SKM-1 (cell line): ENCODE measurements at regions not wholly inside any gene's neighbourhood (a gene's known extent, or its start where the extent isn't known, plus 50 kb on each side); places are given as distances from the start of the nearest gene placed in this dataset.

ENCODE experiments used
- DNase-seq: peaks from one replicate; lab custom pipeline; 2025; ENCODE audit not compliant: unreplicated experiment; lab: John Stamatoyannopoulos, UW

DNA sequence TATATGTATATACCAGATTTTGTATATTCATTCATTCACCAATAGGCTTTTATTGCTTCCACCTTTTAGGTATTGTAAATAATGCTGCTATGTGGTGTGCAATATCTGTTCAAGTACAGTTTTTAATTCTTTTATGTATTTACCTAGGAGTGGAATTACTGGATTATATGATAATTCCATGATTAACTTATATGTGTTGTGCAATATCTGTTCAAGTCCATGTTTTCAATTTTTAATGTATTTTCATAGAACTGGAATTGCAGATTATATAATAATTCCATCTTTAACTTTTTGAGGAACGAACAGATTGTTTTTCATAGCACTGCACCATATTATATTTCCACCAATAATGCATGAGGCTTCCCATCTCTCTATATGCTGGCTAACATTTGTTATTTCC lies 50.6 kb upstream of the L3MBTL4 start:
- DNase-seq: no peak

DNA sequence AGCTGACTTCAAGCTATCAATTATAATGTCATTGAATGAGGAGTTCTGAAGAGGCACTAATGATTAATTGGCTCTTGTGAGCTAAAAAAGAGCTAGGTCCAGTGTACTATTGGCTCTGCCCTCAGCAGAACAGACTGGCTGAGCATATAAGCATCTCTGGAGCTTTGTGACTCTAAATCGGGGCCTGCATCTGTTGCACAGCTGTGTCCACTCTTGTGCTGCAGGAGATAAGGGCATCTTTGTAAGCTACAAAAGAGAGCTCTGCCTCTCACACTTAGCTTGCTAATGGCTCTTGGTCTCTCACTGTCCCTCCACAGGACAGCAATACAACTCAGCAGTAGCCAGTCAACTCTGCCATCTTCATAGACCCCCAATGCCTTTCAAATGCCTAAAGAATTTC lies 61.5 kb upstream of the L3MBTL4 start:
- DNase-seq: no peak

DNA sequence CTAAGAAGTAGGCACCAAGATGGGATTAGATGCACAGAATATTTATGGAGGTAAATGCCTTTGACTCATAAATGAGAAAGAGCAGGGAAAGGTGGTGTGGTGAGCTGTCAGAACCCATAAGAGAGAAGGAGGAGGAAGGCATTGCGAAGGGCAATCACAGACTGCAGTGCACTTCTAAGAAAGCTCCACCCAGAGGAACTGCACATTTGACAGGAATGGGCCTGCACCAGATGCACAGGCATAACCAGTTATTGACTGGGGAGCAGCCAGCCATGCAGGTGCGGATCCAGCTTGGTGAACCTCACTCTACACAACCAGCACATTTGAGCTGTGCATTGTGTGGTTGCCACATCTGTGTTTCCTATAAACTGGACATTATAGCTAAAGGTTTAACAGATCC lies 62.2 kb upstream of the L3MBTL4 start:
- no peak for DNase-seq

DNA sequence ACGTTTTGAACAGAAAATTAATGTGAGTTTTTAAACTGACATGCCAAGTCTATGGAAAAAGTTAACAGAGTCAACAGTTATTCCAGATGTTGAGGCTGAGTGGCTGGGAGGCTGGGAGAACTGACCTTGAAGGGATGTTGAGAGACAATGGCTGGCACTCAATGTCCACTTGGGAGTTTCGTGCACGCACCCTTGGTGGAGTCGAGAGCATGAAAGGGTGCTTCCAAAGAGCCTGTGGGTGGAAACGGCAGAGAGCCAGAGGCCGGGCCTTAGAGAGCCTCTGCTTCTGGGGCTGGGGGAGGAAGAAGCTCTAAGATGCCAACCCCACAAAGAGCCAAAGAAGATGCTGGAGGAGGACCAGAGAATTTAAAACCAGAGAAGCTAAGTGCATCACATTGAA lies 63.4 kb upstream of the L3MBTL4 start:
- DNase-seq: no peak

DNA sequence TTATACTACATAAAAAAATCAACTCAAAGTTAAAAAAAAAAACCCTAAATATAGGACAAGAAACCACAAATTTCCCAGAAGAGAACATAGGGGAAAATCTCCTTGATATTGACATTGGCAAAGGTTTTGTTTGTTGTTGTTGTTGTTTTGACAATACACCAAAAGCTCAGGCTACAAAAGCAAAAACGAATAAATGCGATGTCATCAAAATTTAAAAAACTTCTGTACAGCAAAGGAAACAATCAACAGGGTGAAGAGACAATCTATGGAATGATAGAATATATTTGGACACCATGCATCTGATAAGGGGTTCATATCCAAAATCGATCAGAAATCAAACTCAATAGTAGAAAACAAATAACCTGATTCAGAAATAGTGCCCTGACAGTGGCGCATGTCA lies 65.0 kb upstream of the L3MBTL4 start:
- no peak for DNase-seq

DNA sequence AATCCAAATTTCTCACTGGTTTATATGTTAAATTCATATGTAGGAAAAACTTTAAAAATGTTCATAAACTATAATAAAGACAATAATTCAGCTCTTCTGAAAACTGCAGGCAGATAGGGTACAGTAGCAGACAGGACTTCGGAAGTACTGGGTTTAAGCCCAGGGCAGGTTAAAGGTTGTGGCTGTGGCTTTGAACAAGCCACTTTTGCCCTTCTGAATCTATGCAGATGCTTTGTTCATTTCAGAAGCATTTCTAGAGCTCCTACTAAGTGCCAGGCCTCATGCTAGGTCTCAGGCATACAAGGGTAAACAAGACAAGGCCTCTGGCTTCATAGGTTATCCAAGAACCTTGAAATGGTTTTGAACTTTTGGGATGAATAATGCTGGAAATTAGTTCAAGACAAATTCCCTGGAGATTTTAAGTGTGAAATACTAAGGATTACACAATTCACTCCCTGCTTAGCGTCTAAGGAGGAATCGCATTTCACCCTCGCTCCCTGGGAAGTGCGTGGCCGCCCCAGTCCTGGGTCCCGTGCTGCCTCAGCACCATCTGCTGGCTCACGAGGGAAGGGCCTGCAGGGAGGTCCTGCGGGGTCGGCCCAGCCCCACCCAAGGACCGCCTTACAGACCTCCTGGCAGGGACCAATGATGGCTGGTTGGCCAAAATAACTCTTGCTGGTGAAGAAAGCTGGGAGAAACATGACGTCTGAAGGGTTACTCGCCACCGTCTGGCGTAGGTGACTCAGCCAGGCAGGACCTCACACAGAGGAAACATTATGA lies 67.7 kb upstream of the L3MBTL4 start:
- DNase-seq: no peak

DNA sequence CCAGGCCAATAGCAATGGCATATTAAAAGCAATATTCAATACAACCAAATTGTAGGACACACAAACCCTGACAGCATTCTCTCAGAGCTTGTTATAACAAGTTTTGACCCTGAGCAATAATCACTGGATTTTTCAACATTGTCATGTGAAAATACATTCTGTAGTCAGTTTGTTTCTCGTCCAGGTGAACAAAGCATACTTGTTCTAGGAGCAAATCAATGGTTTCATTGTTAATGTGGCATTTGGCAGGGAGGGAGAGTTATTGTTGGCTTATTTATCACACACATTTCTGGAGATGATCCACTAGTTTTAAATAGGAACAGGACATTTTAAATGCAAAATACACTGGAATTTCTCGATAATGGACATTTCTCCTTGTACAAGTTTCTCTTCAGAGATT lies 69.9 kb upstream of the L3MBTL4 start:
- no peak for DNase-seq

DNA sequence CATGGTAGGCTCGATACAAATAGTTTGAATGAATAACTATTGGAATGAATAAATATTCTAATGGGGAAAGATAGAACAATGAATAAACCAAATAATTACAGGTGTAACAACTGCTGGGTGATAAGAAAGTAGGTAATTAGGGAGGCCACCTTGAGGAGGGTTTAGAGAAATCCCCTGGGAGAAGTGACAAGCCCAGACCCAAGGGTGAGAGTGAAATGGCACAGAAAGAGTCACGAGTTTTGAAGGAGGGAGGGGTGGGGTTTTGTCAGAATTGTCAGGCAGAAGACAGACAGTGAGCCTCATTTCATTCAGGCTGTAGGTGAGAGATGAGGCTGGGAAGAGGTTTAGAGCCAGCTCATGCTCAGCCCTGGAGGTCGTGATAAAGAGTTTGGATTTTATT lies 71.6 kb upstream of the L3MBTL4 start:
- no peak for DNase-seq

DNA sequence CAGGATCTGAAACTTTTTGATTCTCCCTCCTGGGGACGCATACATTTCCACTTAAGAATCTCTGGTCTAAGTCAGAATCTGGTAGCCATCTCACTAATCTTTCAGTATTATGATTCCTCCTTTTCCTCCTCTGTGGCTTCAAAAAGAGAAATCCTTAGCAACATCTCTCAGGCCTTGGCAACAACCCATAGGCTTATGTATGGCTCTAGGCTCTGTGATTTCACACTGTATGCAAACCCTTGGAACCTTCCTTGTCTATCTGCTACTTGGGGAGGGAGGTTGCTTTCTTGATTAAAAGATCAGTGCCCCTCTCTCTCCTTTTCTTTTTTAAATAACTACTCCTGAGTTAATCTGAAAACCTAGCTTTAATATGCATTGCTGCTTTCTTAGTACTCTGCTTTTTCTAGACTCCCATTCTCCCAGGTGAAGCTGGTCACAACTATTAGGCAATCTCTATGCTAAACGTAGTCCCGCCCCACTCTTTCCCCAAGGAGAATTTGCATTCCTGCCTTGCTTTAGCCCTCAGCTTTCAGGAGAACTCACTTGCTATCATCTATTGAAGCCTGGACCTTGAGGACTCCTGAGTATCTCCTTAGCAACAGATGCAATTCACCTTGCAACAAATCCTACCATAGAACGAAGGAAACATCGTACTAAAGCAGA lies 72.2 kb upstream of the L3MBTL4 start:
- DNase-seq: no peak

DNA sequence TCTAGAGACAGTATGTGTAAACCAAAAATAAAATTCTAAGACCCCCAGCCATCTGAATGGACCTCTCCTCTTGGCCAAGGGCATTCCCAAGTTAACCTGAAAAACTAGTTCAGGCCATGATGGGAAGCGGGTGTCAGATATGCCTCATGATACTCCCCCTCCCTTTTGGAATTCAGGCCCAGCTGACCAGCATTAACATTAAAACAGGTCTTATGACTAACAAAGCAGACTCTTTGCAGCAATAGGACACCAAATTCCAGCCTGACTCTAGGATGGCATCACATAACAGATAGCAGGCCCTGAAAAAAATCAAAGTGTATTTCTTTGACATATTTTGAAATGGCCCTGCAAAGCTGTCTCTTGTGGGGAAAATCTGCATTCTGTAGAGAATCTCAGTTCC lies 73.3 kb upstream of the L3MBTL4 start:
- no peak for DNase-seq

DNA sequence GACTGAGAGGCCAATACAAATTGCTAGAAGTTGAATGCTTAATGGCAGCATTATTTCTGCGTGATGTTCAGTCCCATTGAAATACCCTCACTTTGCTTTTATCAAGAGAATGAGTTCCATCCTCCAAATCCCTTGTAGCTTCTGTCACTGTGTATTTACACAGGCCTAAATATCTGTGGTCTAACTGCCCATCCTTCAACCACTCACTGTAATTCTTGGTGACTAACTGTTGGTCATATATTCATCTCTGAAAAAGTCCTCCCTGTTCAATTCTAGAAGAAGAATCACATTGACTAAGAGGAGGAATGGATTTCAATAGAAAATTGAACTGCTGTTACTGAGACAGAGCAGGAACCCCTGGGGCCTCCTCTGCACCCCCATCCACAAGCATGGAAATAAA lies 74.2 kb upstream of the L3MBTL4 start:
- no peak for DNase-seq

DNA sequence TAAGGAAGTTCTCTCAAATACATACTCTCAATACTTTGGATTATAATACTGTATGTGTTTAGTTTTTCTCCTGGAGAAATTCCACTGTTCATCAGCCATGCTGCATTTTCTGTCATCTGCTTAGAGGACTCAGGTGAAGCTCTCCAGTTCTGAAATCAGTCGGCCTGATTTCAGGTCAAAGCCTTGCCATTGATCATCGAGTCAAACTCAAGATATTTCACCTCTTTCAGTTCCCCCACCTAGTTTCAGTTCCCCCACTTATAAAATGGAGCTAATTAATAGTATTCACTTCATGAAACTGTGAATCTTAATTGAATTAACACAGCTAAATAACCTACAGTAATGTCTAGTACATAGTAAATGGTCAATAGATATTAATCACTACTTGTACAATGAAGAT lies 75.3 kb upstream of the L3MBTL4 start:
- no peak for DNase-seq

DNA sequence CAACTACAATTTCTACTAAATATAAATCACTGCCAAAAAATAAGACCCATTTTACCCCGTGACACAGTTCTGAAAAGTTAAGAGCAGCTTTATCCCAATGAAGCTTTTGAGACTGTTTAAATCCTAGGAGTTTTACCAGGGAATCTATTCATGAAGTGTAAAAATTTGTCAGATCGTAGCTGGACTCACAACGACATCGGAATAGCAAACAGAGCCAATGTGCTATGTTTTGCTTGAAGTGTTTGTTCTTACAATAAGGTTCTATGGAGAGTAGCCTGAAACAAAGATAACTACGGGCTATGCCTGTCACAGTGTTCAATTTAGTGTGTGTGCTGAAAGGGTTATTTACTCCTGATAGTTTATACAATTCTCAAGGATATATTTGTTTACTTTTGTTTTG lies 78.5 kb upstream of the L3MBTL4 start:
- no peak for DNase-seq

DNA sequence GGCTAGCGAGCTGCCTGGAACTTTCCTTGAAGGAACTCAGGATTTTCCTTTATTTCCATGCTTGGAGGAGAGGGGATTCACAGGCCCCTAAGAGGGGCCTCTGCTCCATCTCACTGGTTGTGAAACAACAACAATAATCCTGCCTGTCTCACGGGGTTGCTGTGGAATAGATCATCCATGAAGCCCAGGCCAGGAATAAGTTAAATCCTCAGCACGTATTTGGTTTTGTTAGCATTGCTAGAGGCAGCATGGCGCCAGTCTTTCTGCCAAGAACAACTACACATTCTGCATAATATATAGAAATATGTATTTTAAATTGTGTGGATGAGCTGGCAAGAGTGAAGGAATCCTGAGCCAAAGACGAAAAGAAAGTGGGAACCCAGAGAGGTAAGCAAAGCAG lies 80.8 kb upstream of the L3MBTL4 start:
- no peak for DNase-seq

DNA sequence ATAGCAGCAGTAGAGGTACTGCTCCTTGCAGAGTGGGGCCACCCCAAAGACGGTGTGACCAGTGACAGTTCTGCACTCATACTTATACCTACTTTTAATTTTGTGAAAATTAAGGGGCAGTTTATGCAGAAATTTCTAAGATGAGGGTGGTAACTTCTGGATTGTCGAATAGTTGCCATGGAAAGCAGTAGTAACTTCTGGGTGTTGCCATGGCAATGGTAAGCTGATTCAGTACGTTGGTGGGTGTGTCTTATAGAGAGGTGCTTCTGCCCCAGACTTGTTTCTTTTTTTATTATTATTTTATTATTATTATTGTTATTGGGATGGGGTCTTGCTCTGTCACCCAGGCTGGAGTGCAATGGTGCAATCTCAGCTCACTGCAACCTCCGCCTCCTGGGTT lies 82.8 kb upstream of the L3MBTL4 start:
- no peak for DNase-seq

DNA sequence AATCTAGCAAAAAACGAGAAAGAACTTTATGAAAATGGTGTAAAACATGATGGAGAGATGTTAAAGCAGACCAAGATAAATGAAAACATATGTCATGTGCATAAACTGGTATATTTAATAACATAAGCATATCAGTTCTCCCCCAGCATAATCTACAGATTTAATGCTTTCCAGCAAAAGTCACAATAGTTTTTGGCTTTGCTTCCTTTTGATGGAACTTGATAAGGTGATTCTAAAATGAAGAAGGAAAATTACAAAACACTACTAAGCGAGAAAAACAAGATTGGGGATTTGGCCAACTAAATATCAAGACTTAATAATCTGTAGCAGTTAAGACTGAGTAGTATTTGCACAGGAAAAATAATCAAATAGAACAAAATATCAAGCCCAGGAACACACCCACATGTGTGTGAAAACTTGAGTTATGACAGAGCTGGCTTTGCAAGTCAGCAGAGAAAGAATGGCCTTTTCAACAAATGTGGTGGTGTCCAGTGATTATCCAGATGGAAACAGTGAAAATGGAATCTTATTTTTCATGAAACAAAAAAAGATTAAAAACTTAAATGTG lies 83.7 kb upstream of the L3MBTL4 start:
- no peak for DNase-seq

DNA sequence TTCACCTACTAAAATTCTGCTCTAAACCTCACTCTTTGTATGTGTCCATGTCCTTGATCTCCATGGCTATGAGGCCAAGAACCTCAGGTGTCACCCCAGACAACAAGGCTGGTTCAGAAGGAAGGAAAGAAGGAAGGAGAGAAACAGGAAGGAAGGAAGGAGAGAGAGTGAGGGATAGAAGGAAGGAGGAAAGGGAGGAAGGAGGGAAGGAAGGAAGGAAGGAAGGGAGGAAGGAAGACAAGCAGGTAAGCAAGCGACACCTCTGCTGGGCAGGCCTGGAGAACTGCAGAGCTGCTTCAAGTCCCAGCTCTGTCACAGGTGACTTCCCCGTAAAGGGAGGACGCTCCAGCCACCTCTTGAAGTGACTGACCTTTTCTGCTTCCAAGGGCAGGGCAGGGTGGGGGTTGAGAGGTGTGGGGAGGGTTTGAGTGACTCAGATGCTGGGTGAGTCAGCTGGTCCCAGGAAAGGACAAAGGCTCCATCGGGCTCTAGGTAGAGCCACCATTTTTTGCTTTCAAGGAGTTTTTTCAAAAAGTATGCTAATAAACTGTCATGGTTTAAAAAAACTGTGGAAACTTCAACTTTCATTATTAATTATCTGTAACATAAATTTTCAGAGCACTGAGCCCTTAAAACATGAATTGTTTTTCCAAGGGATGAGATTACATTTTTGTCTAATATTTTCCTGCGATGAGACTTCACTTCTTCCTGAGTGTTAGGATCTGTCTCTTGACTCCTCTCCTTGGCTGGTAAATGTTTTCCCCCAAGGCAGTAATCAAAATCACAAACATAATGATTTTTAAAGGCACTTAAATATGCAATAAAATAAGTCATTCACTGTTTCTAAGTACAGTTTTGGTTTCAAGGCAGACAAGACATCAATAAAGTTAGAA lies 90.1 kb upstream of the L3MBTL4 start:
- DNase-seq: no peak

DNA sequence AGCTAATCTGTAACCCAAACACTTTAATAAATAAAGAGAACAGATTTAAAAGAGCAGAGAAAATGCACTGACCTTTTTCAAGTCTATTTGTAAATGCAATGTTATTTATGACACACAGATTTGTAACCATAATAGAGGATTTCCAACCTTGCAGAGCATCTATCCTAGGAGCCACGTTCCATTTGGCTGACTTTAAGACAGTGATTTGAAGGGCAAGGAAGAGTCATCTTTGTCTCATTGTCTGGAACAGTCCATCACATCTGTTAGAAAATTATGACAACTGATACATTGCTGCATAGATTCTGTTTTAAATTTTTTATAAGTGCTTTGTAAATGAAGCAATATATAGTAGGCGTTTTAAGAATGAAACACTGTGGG lies 90.8 kb upstream of the L3MBTL4 start:
- DNase-seq: no peak

DNA sequence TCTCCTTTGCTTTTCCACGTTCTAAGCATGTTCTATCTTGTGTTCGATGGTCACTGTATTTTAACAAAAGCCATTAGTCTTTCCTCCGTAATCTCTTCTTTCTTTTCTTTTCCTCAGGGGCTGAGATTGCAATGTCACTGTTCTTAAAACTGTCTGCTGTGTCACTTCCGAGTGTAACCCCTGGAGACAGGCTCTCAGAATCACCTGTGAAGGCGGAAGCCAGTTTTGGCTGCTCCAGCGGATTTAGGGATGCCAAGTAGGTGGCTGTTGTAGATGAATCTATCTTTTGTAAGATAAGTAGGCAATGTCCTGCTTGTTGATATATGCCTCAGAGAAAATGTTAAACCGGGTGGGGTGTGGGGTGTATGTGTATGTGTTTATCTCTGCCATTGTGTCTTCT lies 94.7 kb upstream of the L3MBTL4 start:
- DNase-seq: no peak

DNA sequence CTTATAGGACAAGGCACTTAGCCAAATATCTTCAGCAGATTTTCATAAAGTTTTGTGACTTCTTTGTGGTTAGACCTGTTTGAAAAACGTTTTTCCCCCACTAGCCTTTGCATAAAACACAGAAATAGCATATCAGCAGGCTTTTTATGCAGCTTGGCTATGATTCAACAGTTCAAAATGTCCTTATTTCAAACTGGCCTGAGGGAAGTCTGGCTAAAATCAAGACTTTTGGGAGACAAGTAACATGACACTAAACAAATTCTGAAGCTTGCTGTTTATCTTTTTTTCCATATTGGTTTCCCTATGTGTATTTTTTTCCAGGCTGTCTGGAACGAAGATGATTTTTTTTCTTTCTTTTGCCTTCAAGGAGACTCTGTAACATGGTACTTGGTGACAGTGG lies 95.1 kb upstream of the L3MBTL4 start:
- no peak for DNase-seq

DNA sequence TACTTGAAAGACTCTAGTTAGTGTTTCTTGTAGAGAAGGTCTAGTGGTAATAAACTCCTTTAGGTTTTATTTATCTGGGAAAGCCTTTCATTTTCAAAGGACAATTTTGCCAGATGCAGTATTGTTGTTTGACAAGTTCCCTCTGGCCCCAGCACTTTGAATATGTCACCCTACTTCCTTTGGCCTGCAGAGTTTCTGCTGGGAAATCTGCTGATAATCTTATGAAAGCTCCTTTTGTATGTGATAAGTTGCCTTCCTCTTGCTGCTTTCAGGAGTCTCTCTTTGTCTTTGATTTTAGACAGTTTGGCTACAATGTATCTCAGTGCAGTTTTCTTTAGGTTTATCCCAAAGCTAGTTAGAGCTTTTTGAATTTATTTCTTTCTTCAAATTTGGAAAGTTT lies 106.2 kb upstream of the L3MBTL4 start:
- no peak for DNase-seq
